ENCODE measurements at regions not wholly inside any gene's neighbourhood (a gene's known extent, or its start where the extent isn't known, plus 50 kb on each side); places are given as distances from the start of the nearest gene placed in this dataset.

DNA sequence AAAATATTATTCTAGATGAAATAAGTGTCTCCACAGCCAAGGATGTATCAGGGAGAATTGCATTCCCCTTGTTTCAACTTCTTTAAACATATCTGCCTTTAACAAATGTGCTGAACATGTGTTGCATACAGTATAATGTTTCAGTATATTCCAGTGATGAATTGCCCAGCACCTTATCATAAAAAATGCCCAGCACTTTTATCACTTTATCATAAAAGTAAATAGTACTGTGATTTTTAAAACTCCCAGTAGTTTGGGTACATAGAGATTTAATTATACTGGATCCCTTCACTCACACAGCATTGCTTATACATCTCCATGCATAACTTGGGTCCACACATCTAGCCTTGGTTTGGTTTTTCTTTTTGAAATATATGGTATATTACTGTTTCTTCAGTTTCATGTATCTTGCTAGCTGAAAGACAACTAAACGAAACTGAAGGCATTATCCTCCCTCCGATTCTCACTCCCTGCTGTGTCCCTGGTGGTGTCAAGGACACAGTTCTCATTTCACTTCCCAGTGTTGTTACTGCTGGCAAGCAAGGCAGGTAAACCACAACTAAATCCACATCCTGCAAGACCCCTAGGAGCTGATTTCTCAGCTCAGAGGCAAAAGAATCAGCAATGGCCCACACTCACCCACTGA lies 118.2 kb upstream of the SLC44A3 start:
- H3K27ac ChIP-seq: peak overlapping the region; percentile 62
- TF ChIP-seq, protein P1, sequence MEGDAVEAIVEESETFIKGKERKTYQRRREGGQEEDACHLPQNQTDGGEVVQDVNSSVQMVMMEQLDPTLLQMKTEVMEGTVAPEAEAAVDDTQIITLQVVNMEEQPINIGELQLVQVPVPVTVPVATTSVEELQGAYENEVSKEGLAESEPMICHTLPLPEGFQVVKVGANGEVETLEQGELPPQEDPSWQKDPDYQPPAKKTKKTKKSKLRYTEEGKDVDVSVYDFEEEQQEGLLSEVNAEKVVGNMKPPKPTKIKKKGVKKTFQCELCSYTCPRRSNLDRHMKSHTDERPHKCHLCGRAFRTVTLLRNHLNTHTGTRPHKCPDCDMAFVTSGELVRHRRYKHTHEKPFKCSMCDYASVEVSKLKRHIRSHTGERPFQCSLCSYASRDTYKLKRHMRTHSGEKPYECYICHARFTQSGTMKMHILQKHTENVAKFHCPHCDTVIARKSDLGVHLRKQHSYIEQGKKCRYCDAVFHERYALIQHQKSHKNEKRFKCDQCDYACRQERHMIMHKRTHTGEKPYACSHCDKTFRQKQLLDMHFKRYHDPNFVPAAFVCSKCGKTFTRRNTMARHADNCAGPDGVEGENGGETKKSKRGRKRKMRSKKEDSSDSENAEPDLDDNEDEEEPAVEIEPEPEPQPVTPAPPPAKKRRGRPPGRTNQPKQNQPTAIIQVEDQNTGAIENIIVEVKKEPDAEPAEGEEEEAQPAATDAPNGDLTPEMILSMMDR (conservative IDR thresholded peaks at IDR 0.05): no peak

GRCh38 chr1:94698759-94699502 lies 121.2 kb upstream of the SLC44A3 start:
- TF ChIP-seq, protein P1 (conservative IDR thresholded peaks at IDR 0.05): no peak
- no peak overlapping the region for H3K27ac ChIP-seq

DNA sequence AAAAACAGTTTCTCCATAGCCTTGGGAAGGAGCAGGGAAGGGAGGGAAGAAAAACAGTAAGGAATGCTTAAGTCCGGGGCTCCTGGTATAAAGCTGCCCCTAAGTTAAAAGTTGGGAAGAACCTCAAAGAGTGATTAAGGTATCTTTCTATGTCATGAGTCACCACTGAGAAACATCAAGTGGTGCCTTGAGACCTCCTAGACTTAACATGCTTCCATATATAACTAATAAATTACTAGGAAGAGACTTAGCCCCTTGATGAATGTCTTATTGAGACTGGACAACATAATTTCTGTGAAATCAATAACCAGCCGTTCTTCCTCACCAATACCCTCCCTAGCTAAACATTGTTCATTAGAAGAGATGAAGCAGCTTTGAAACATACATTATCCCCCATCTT lies 121.8 kb upstream of the SLC44A3 start:
- TF ChIP-seq, protein P1 (conservative IDR thresholded peaks at IDR 0.05): no peak
- no peak overlapping the region for H3K27ac ChIP-seq

GRCh38 chr1:94697839-94698238 lies 122.3 kb upstream of the SLC44A3 start:
- H3K27ac ChIP-seq: no peak overlapping the region
- TF ChIP-seq, protein P1 (conservative IDR thresholded peaks at IDR 0.05): no peak

- H3K27ac ChIP-seq: no peak overlapping the region
- TF ChIP-seq, protein P1 (conservative IDR thresholded peaks at IDR 0.05): no peak
These were observed 125.8 kb upstream of the SLC44A3 start for GRCh38 chr1:94694226-94694915.

DNA sequence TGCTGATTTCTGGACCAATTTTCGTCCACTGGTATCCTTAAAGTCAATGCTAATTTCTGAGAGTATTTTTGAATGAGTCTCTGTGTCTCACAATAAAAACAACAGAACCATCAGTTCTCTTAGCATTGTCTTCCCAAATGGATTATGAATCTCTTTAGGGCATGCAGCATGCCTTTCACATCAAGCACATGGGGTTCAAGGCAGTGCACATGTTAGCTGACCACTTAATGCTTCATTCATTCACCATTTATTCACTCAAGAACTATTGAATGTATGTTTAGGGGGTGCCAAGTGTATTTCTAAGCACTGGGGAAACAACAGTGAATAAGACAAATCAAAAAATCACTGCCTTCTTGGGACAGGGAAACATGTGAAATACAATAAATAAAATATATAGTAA lies 126.7 kb upstream of the SLC44A3 start:
- TF ChIP-seq, protein P1 (conservative IDR thresholded peaks at IDR 0.05): no peak
- H3K27ac ChIP-seq: no peak overlapping the region

DNA sequence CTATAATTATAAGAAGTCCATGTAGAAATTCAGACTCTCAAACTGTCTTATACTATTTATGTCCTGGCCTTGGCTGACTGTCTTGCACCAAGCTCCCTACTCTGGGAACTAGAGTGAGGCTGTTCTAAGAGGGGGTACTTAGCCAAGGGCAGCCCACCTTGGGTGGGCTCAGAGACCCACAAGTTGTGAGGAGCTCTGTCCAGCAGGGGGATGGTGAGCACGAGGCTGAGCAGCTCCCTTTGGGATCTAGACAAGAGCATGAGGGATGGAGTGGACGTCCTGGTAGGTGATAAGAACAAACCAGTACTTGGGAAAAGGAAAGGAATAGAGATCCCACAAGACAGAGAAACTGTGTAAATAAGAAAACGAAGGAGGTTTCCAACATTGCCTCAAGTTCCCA lies 127.1 kb upstream of the SLC44A3 start:
- TF ChIP-seq, protein P1 (conservative IDR thresholded peaks at IDR 0.05): no peak
- H3K27ac ChIP-seq: no peak overlapping the region

Data from VCaP (cell line).